ENCODE measurements at regions not wholly inside any gene's neighbourhood (a gene's known extent, or its start where the extent isn't known, plus 50 kb on each side); places are given as distances from the start of the nearest gene placed in this dataset.

DNA sequence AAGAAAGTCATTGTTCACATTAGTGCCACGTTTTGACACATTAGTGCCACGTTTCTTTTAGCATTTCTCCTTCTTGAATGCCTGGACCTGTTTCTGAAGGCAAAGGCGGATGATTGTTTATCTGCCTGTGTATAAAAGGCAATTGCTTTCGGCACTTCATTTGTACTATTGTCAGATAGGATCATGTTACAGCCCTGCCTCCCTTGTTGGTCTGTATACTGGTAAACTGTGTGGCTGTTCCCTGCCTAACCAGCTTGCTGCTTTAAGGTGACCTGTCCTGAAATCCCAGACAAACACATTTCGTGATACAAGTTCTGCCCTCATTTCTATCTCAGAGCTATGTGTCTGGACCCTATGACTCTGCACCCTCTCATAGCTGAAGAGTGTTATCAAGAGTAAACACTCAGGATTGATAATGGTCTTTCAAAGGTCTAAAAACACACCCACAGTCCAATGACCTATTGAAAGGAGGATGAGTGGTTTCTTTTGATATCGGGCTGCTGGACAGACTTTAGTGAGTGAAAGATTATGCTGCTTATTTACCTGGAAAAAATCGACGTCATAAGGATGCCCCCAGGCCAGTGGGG is 276.3 kb upstream of the MCTP2 start:
- TF ChIP-seq POLR2A (IDR thresholded peaks at IDR 0.05; ENCODE audit: low read length) (no peak), GATA1 (IDR thresholded peaks at IDR 0.05; ENCODE audit: low read depth, low read length) (no peak)

Measured in erythroblast (primary cell).